ENCODE measurements at regions not wholly inside any gene's neighbourhood (a gene's known extent, or its start where the extent isn't known, plus 50 kb on each side); places are given as distances from the start of the nearest gene placed in this dataset.

- Histone ChIP-seq H3K36me3 (ENCODE audit: insufficient read depth, low read length) (no peaks in the 10 kb centered on the region), H3K27ac (ENCODE audit: low read length) (no peak overlapping the region), H3K27me3 (ENCODE audit: insufficient read depth, low read length, poor library complexity) (no peaks in the 10 kb centered on the region), H3K4me1 (ENCODE audit: insufficient read depth, low read length) (no peaks in the 10 kb centered on the region), H3K9ac (ENCODE audit: low read depth, low read length) (no peak overlapping the region), H3K79me2 (ENCODE audit: insufficient read depth, low read length) (no peaks in the 10 kb centered on the region), H2AFZ (ENCODE audit: low read depth, low read length) (no peak overlapping the region), H3K4me2 (ENCODE audit: insufficient read depth, low read length) (no peak overlapping the region), H3K9me3 (ENCODE audit: insufficient read depth, low read length, severe bottlenecking) (no peaks in the 10 kb centered on the region), H4K20me1 (ENCODE audit: insufficient read depth, low read length) (no peaks in the 10 kb centered on the region), H3K4me3 (ENCODE audit: low read depth in 1 of 2, low read length in 2 of 2) (no peak overlapping the region)
- ATAC-seq (ENCODE audit: insufficient read depth, low read depth), result no peak
- DNase-seq, result no peak
- TF ChIP-seq EZH2 (IDR thresholded peaks at IDR 0.05; ENCODE audit: borderline replicate concordance, low read depth, low read length, severe bottlenecking) (no peak), CTCF (IDR thresholded peaks at IDR 0.05; ENCODE audit: borderline replicate concordance, extremely low read depth, low read length, poor library complexity, severe bottlenecking) (no peak)
Observed at GRCh38 chr6:165749163-165749562, 86.1 kb upstream of the PDE10A start.

- ATAC-seq (ENCODE audit: insufficient read depth, low read depth) (no peak), DNase-seq (no peak)
- Histone ChIP-seq H3K4me2 (ENCODE audit: insufficient read depth, low read length) (no peak overlapping the region), H3K4me3 (ENCODE audit: low read depth in 1 of 2, low read length in 2 of 2) (no peak overlapping the region), H3K4me1 (ENCODE audit: insufficient read depth, low read length) (no peaks in the 10 kb centered on the region), H4K20me1 (ENCODE audit: insufficient read depth, low read length) (no peaks in the 10 kb centered on the region), H3K36me3 (ENCODE audit: insufficient read depth, low read length) (no peaks in the 10 kb centered on the region), H3K27me3 (ENCODE audit: insufficient read depth, low read length, poor library complexity) (no peaks in the 10 kb centered on the region), H3K79me2 (ENCODE audit: insufficient read depth, low read length) (no peaks in the 10 kb centered on the region), H3K9me3 (ENCODE audit: insufficient read depth, low read length, severe bottlenecking) (no peaks in the 10 kb centered on the region), H2AFZ (ENCODE audit: low read depth, low read length) (no peak overlapping the region), H3K27ac (ENCODE audit: low read length) (no peak overlapping the region), H3K9ac (ENCODE audit: low read depth, low read length) (no peak overlapping the region)
- TF ChIP-seq EZH2 (IDR thresholded peaks at IDR 0.05; ENCODE audit: borderline replicate concordance, low read depth, low read length, severe bottlenecking) (no peak), CTCF (IDR thresholded peaks at IDR 0.05; ENCODE audit: borderline replicate concordance, extremely low read depth, low read length, poor library complexity, severe bottlenecking) (no peak)
Observed at GRCh38 chr6:165748390-165748789, 85.3 kb upstream of the PDE10A start.

- no peak for TF ChIP-seq EZH2 (IDR thresholded peaks at IDR 0.05; ENCODE audit: borderline replicate concordance, low read depth, low read length, severe bottlenecking)
- no peak for TF ChIP-seq CTCF (IDR thresholded peaks at IDR 0.05; ENCODE audit: borderline replicate concordance, extremely low read depth, low read length, poor library complexity, severe bottlenecking)
- DNase-seq, result no peak
- H3K36me3 ChIP-seq (ENCODE audit: insufficient read depth, low read length), result no peaks in the 10 kb centered on the region
- no peak overlapping the region for H3K9ac ChIP-seq (ENCODE audit: low read depth, low read length)
- no peak overlapping the region for H2AFZ ChIP-seq (ENCODE audit: low read depth, low read length)
- H3K9me3 ChIP-seq (ENCODE audit: insufficient read depth, low read length, severe bottlenecking), result no peaks in the 10 kb centered on the region
- ATAC-seq (ENCODE audit: insufficient read depth, low read depth), result no peak
- H3K4me1 ChIP-seq (ENCODE audit: insufficient read depth, low read length), result no peaks in the 10 kb centered on the region
- no peaks in the 10 kb centered on the region for H3K79me2 ChIP-seq (ENCODE audit: insufficient read depth, low read length)
- no peaks in the 10 kb centered on the region for H3K27me3 ChIP-seq (ENCODE audit: insufficient read depth, low read length, poor library complexity)
- H3K27ac ChIP-seq (ENCODE audit: low read length), result no peak overlapping the region
- no peaks in the 10 kb centered on the region for H4K20me1 ChIP-seq (ENCODE audit: insufficient read depth, low read length)
- H3K4me2 ChIP-seq (ENCODE audit: insufficient read depth, low read length), result no peak overlapping the region
- H3K4me3 ChIP-seq (ENCODE audit: low read depth in 1 of 2, low read length in 2 of 2), result no peak overlapping the region
Observed at GRCh38 chr6:165747963-165748362, 84.9 kb upstream of the PDE10A start.

GRCh38 chr6:165746331-165746730 lies 83.3 kb upstream of the PDE10A start:
- Histone ChIP-seq H3K4me2 (ENCODE audit: insufficient read depth, low read length) (no peak overlapping the region), H3K27ac (ENCODE audit: low read length) (no peak overlapping the region), H3K9me3 (ENCODE audit: insufficient read depth, low read length, severe bottlenecking) (no peaks in the 10 kb centered on the region), H3K36me3 (ENCODE audit: insufficient read depth, low read length) (no peaks in the 10 kb centered on the region), H3K4me3 (ENCODE audit: low read depth in 1 of 2, low read length in 2 of 2) (no peak overlapping the region), H3K4me1 (ENCODE audit: insufficient read depth, low read length) (no peaks in the 10 kb centered on the region), H3K9ac (ENCODE audit: low read depth, low read length) (no peak overlapping the region), H2AFZ (ENCODE audit: low read depth, low read length) (no peak overlapping the region), H3K79me2 (ENCODE audit: insufficient read depth, low read length) (no peaks in the 10 kb centered on the region), H3K27me3 (ENCODE audit: insufficient read depth, low read length, poor library complexity) (no peaks in the 10 kb centered on the region), H4K20me1 (ENCODE audit: insufficient read depth, low read length) (no peaks in the 10 kb centered on the region)
- DNase-seq (no peak), ATAC-seq (ENCODE audit: insufficient read depth, low read depth) (no peak)
- TF ChIP-seq CTCF (IDR thresholded peaks at IDR 0.05; ENCODE audit: borderline replicate concordance, extremely low read depth, low read length, poor library complexity, severe bottlenecking) (no peak), EZH2 (IDR thresholded peaks at IDR 0.05; ENCODE audit: borderline replicate concordance, low read depth, low read length, severe bottlenecking) (no peak)

All from DND-41 (cell line).